HFFc6 (cell line): ENCODE measurements at regions not wholly inside any gene's neighbourhood (a gene's known extent, or its start where the extent isn't known, plus 50 kb on each side); places are given as distances from the start of the nearest gene placed in this dataset.
"Not testable (repeated sequence)": the region's sequence is repeated elsewhere in the genome, so short reads cannot be mapped to it uniquely, and the experiment has no call there.

Experiments
- DNase-seq: peaks from one replicate; pipeline ENCODE4 v3.0.0-alpha.2; 2018
- H3K27ac Mint-ChIP-seq: 2 replicates; pipeline ENCODE4 v1.8.0; 2020; ENCODE audit warnings: mild to moderate bottlenecking, mixed read lengths
- H3K27me3 Mint-ChIP-seq: 2 replicates; pipeline ENCODE4 v1.8.0; 2021; ENCODE audit warnings: mild to moderate bottlenecking, moderate library complexity, mixed read lengths; ENCODE audit not compliant: insufficient read depth
- H3K36me3 Mint-ChIP-seq: 2 replicates; pipeline ENCODE4 v1.8.0; 2021; ENCODE audit warnings: low read depth, mixed read lengths
- H3K4me1 Mint-ChIP-seq: 2 replicates; pipeline ENCODE4 v1.8.0; 2020; ENCODE audit warnings: low read depth, mixed read lengths
- H3K4me3 Mint-ChIP-seq: 2 replicates; pipeline ENCODE4 v1.8.0; 2020; ENCODE audit warnings: mild to moderate bottlenecking, moderate library complexity, mixed read lengths
- H3K9me3 Mint-ChIP-seq: 2 replicates; pipeline ENCODE4 v1.8.0; 2020; ENCODE audit warnings: mild to moderate bottlenecking, mixed read lengths
- TF ChIP-seq, protein P1 (sequence below): fragments of 200-600 bp; sonication (generic); IDR thresholded peaks from 2 replicates; pipeline ENCODE4 v1.5.0; 2021; ENCODE audit warnings: antibody characterized with exemption, mild to moderate bottlenecking

- H3K4me1 Mint-ChIP-seq = peaks cover 10% of the 10 kb centered on the region
- TF ChIP-seq, protein P1, sequence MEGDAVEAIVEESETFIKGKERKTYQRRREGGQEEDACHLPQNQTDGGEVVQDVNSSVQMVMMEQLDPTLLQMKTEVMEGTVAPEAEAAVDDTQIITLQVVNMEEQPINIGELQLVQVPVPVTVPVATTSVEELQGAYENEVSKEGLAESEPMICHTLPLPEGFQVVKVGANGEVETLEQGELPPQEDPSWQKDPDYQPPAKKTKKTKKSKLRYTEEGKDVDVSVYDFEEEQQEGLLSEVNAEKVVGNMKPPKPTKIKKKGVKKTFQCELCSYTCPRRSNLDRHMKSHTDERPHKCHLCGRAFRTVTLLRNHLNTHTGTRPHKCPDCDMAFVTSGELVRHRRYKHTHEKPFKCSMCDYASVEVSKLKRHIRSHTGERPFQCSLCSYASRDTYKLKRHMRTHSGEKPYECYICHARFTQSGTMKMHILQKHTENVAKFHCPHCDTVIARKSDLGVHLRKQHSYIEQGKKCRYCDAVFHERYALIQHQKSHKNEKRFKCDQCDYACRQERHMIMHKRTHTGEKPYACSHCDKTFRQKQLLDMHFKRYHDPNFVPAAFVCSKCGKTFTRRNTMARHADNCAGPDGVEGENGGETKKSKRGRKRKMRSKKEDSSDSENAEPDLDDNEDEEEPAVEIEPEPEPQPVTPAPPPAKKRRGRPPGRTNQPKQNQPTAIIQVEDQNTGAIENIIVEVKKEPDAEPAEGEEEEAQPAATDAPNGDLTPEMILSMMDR = no peak
- no peak overlapping the region for H3K27ac Mint-ChIP-seq
- H3K9me3 Mint-ChIP-seq = no peaks in the 10 kb centered on the region
- no peak for DNase-seq
- H3K4me3 Mint-ChIP-seq = no peak overlapping the region
- peaks cover 3% of the 10 kb centered on the region for H3K27me3 Mint-ChIP-seq
- no peaks in the 10 kb centered on the region for H3K36me3 Mint-ChIP-seq
These were observed 104.4 kb upstream of the MAMLD1 start for GRCh38 chrX:150258463-150259430.

GRCh38 chrX:150262456-150262855 is 100.7 kb upstream of the MAMLD1 start:
- no peaks in the 10 kb centered on the region for H3K36me3 Mint-ChIP-seq
- no peak overlapping the region for H3K27ac Mint-ChIP-seq
- no peak for DNase-seq
- H3K4me1 Mint-ChIP-seq = peaks cover 10% of the 10 kb centered on the region
- no peak overlapping the region for H3K4me3 Mint-ChIP-seq
- H3K9me3 Mint-ChIP-seq = no peaks in the 10 kb centered on the region
- TF ChIP-seq, protein P1 = no peak
- no peaks in the 10 kb centered on the region; the same call in 1 of the 2 replicates for H3K27me3 Mint-ChIP-seq

- no peaks in the 10 kb centered on the region for H3K36me3 Mint-ChIP-seq
- H3K27ac Mint-ChIP-seq = no peak overlapping the region
- TF ChIP-seq, protein P1 = no peak
- no peak overlapping the region for H3K4me3 Mint-ChIP-seq
- DNase-seq = no peak
- H3K4me1 Mint-ChIP-seq = no peaks in the 10 kb centered on the region
- peaks cover 2% of the 10 kb centered on the region for H3K27me3 Mint-ChIP-seq
- H3K9me3 Mint-ChIP-seq = no peaks in the 10 kb centered on the region
These were observed 94.2 kb upstream of the MAMLD1 start for GRCh38 chrX:150268839-150269355.

GRCh38 chrX:150269605-150270254 is 93.4 kb upstream of the MAMLD1 start:
- TF ChIP-seq, protein P1 = no peak
- Mint-ChIP-seq H3K4me3 (no peak overlapping the region), H3K27ac (no peak overlapping the region), H3K9me3 (no peaks in the 10 kb centered on the region), H3K4me1 (no peaks in the 10 kb centered on the region), H3K27me3 (peaks cover 2% of the 10 kb centered on the region), H3K36me3 (no peaks in the 10 kb centered on the region)
- no peak for DNase-seq

DNA sequence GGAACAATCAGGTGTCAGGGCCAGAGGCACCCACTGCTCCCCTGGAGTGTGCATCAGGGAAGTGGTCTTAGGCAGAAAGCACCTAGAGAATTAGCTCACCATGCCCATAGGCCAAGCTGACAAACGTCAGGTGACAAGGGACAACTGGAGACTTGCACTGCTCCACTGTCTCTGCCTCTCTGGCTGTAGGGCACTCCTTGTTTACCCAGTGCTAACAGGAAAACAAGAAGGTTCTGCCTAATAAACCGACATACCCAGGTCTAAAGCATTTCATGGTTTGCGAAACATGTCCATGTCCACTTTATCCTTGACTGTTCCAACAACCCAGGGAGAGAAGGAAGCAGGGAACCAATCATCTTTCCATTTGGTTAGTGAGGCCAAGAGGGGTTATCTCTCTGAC is 92.5 kb upstream of the MAMLD1 start:
- Mint-ChIP-seq H3K27ac (no peak overlapping the region), H3K4me3 (no peak overlapping the region), H3K9me3 (no peaks in the 10 kb centered on the region), H3K4me1 (no peaks in the 10 kb centered on the region), H3K36me3 (no peaks in the 10 kb centered on the region), H3K27me3 (peaks cover 2% of the 10 kb centered on the region)
- DNase-seq = no peak
- TF ChIP-seq, protein P1 = no peak

- not testable (repeated sequence) for H3K27ac Mint-ChIP-seq, DNase-seq, H3K4me3 Mint-ChIP-seq, H3K9me3 Mint-ChIP-seq, H3K4me1 Mint-ChIP-seq, H3K36me3 Mint-ChIP-seq, H3K27me3 Mint-ChIP-seq
These were observed 89.4 kb upstream of the MAMLD1 start for GRCh38 chrX:150273575-150274294.
